ENCODE measurements at regions not wholly inside any gene's neighbourhood (a gene's known extent, or its start where the extent isn't known, plus 50 kb on each side); places are given as distances from the start of the nearest gene placed in this dataset.

DNA sequence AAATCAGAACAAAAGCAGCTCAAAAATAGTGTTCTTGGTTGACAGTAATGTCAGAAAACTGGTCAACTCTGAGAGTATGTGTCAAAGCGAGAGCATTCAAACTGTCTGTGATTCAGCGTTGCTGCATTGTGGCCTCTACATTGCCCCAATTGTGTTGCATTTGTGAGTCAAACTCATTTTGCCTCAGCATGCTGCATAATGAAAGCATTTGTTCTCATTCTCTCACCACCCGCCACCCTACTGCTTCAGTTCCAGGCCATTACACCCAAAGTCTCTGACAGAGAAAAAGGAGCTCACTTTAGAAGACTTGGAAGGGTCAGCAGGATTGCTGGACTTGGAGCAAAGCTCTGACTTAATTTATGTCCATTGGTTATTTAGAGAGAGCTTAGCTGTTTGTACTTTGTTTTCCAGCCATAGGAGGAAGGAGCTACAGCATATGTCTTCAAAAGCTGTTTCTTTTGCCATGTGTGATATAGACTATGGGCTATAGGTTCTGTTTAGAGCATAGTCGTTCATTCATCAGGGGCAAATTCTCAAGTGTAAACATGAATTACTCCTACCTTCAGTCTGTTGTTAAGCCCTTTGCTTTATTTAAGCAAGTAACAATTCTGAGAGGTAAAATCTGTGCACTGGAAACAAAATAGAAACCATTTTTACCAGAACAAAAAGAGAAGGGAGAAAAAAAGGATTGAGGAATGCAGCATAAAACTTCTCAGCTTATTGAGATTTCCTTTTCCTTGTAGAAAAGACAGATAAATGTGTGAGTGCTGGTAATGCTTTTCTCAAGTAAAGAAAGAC, 153.4 kb upstream of the ANK2 start:
- intact Hi-C loops (cut with micrococcal nuclease), result no loop called here
- Histone ChIP-seq H3K4me3 (replicated peaks in 1 of 3; ENCODE audit: insufficient read depth in 1 of 3, low read depth in 1 of 3, low read length in 3 of 3) (no peak overlapping the region), H3K4me1 (ENCODE audit: control insufficient read depth, extremely low read depth, insufficient read depth, low read length) (no peaks in the 10 kb centered on the region), H2AFZ (ENCODE audit: low read depth, low read length) (no peak overlapping the region), H4K20me1 (replicated peaks; ENCODE audit: control insufficient read depth, extremely low read depth, insufficient read depth, low read length) (no peaks in the 10 kb centered on the region), H3K27ac (ENCODE audit: insufficient read depth, low read depth, low read length) (no peak overlapping the region), H3K9me1 (replicated peaks; ENCODE audit: control insufficient read depth, extremely low read depth, insufficient read depth, low read length) (no peaks in the 10 kb centered on the region), H3K4me2 (ENCODE audit: insufficient read depth, low read length) (no peak overlapping the region), H3K9me3 (replicated peaks; ENCODE audit: control insufficient read depth, insufficient read depth, low read length) (no peaks in the 10 kb centered on the region), H3K27me3 (ENCODE audit: control insufficient read depth in 2 of 2, insufficient read depth in 2 of 2, low read length in 2 of 2) (no peaks in the 10 kb centered on the region), H3K79me2 (ENCODE audit: control insufficient read depth, insufficient read depth, low read length) (no peaks in the 10 kb centered on the region), H3K36me3 (ENCODE audit: control insufficient read depth in 2 of 2, extremely low read depth in 1 of 2, insufficient read depth in 2 of 2, low read length in 2 of 2) (no peaks in the 10 kb centered on the region), H3K9ac (replicated peaks; ENCODE audit: extremely low read depth, insufficient read depth, low read length) (no peak overlapping the region)
- FAIRE-seq (no peak), DNase-seq (ENCODE audit: low read depth, low spot score) (no peak)
- no TSS peak for BruUV-seq (replicated peaks)
- CTCF ChIA-PET, result interaction anchor here (1.1 to 2.2 kb wide), 5 partner anchors 8 to 56 kb away, joined by 4 to 7 read pairs (median 6); no protein-coding TSS in a partner anchor
- POLR2A ChIA-PET, result no interaction called here
- dilution Hi-C loops (cut with MboI; ENCODE audit: extremely low pct_ligation_motif_present, low sequenced_read_pairs), result no loop called here
- TF ChIP-seq, protein P1, sequence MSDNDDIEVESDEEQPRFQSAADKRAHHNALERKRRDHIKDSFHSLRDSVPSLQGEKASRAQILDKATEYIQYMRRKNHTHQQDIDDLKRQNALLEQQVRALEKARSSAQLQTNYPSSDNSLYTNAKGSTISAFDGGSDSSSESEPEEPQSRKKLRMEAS (IDR thresholded peaks at IDR 0.05; ENCODE audit: insufficient read depth, insufficient read length), result no peak
- TF ChIP-seq POLR2AphosphoS5 (IDR thresholded peaks at IDR 0.05; ENCODE audit: insufficient read depth, low read depth, low read length) (no peak), FOS (IDR thresholded peaks at IDR 0.05; ENCODE audit: borderline replicate concordance, insufficient read depth, low read length) (no peak), MYC (IDR thresholded peaks at IDR 0.05; ENCODE audit: low read depth, low read length) (no peak), GATA2 (IDR thresholded peaks at IDR 0.05; ENCODE audit: insufficient read depth, insufficient read length, low read depth, low read length) (no peak), POLR2A (IDR thresholded peaks at IDR 0.05; ENCODE audit: low read depth, low read length) (no peak), EZH2 (IDR thresholded peaks at IDR 0.05; ENCODE audit: borderline replicate concordance, low read depth, low read length, severe bottlenecking) (no peak), JUN (IDR thresholded peaks at IDR 0.05; ENCODE audit: borderline replicate concordance, insufficient read depth, insufficient read length, low read depth) (no peak)
- TF ChIP-seq, protein P2, sequence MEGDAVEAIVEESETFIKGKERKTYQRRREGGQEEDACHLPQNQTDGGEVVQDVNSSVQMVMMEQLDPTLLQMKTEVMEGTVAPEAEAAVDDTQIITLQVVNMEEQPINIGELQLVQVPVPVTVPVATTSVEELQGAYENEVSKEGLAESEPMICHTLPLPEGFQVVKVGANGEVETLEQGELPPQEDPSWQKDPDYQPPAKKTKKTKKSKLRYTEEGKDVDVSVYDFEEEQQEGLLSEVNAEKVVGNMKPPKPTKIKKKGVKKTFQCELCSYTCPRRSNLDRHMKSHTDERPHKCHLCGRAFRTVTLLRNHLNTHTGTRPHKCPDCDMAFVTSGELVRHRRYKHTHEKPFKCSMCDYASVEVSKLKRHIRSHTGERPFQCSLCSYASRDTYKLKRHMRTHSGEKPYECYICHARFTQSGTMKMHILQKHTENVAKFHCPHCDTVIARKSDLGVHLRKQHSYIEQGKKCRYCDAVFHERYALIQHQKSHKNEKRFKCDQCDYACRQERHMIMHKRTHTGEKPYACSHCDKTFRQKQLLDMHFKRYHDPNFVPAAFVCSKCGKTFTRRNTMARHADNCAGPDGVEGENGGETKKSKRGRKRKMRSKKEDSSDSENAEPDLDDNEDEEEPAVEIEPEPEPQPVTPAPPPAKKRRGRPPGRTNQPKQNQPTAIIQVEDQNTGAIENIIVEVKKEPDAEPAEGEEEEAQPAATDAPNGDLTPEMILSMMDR (IDR thresholded peaks at IDR 0.05; ENCODE audit: extremely low read depth in 1 of 2, insufficient read depth in 1 of 2, low read depth in 1 of 2, low read length in 2 of 2), result no peak
